ENCODE measurements at regions not wholly inside any gene's neighbourhood (a gene's known extent, or its start where the extent isn't known, plus 50 kb on each side); places are given as distances from the start of the nearest gene placed in this dataset.

DNA sequence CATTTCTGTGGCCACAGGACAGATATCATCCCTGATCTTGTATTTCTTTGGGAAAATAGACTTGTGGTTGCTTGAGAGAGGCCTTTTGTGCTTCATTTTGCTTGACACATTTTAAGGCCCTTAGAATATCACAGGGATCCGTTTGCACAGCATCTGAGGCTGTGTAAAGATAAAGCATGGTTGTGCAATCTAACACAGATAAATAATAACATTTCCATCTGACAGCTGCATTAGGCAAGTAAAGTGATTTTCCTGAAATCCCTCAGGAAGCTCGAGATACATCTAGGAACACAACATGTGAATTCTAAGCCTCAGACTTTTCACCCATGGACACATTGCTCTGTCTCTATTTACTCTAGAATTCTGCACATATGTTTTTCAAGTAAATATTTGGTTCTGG lies 212.8 kb upstream of the ADAMTSL1 start:
- TF ChIP-seq CTCF (IDR thresholded peaks at IDR 0.05 in 4 of 5, conservative IDR thresholded peaks at IDR 0.05 in 1 of 5) (no peak), POLR2A (IDR thresholded peaks at IDR 0.05) (no peak)
